NCI-H2196 treated with DMSO at 0.1 percent for 48 hours (cell line): ENCODE measurements at regions not wholly inside any gene's neighbourhood (a gene's known extent, or its start where the extent isn't known, plus 50 kb on each side); places are given as distances from the start of the nearest gene placed in this dataset.
"Not testable (repeated sequence)": the region's sequence is repeated elsewhere in the genome, so short reads cannot be mapped to it uniquely, and the experiment has no call there.

ENCODE experiments used
- DNase-seq: peaks from one replicate; lab custom pipeline; 2025; ENCODE audit not compliant: unreplicated experiment; lab: John Stamatoyannopoulos, UW

GRCh38 chr3:22660606-22661005 is 542.5 kb upstream of the UBE2E2 start:
- no peak for DNase-seq

- no peak for DNase-seq
These were observed 541.9 kb upstream of the UBE2E2 start for GRCh38 chr3:22661121-22661700.

- DNase-seq: no peak
These were observed 537.6 kb upstream of the UBE2E2 start for GRCh38 chr3:22665528-22665927.

GRCh38 chr3:22666736-22667135 is 536.4 kb upstream of the UBE2E2 start:
- DNase-seq: no peak

GRCh38 chr3:22671848-22672247 is 531.3 kb upstream of the UBE2E2 start:
- no peak for DNase-seq

- DNase-seq: no peak
These were observed 518.4 kb upstream of the UBE2E2 start for GRCh38 chr3:22684739-22685138.

GRCh38 chr3:22685597-22685996 is 517.5 kb upstream of the UBE2E2 start:
- no peak for DNase-seq

GRCh38 chr3:22691407-22691806 is 511.7 kb upstream of the UBE2E2 start:
- no peak for DNase-seq

- DNase-seq: no peak
These were observed 511.1 kb upstream of the UBE2E2 start for GRCh38 chr3:22691856-22692628.

- DNase-seq: no peak
These were observed 502.3 kb upstream of the UBE2E2 start for GRCh38 chr3:22700876-22701275.

- DNase-seq: no peak
These were observed 499.0 kb upstream of the UBE2E2 start for GRCh38 chr3:22704166-22704565.

GRCh38 chr3:22704571-22705354 is 498.4 kb upstream of the UBE2E2 start:
- DNase-seq: no peak

GRCh38 chr3:22706922-22707321 is 496.2 kb upstream of the UBE2E2 start:
- DNase-seq: not testable (repeated sequence)

- DNase-seq: no peak
These were observed 489.2 kb upstream of the UBE2E2 start for GRCh38 chr3:22713936-22714335.

- DNase-seq: no peak
These were observed 488.4 kb upstream of the UBE2E2 start for GRCh38 chr3:22714749-22715148.

GRCh38 chr3:22720596-22720995 is 482.5 kb upstream of the UBE2E2 start:
- no peak for DNase-seq

- DNase-seq: no peak
These were observed 478.7 kb upstream of the UBE2E2 start for GRCh38 chr3:22724420-22724819.

- no peak for DNase-seq
These were observed 474.7 kb upstream of the UBE2E2 start for GRCh38 chr3:22728406-22728805.

- DNase-seq: no peak
These were observed 473.9 kb upstream of the UBE2E2 start for GRCh38 chr3:22729212-22729611.

GRCh38 chr3:22729981-22730380 is 473.1 kb upstream of the UBE2E2 start:
- no peak for DNase-seq

GRCh38 chr3:22730701-22731100 is 472.4 kb upstream of the UBE2E2 start:
- no peak for DNase-seq

GRCh38 chr3:22731901-22732300 is 471.2 kb upstream of the UBE2E2 start:
- DNase-seq: no peak
